NOMO-1 (cell line): ENCODE measurements at regions not wholly inside any gene's neighbourhood (a gene's known extent, or its start where the extent isn't known, plus 50 kb on each side); places are given as distances from the start of the nearest gene placed in this dataset.
"Not testable (repeated sequence)": the region's sequence is repeated elsewhere in the genome, so short reads cannot be mapped to it uniquely, and the experiment has no call there.

Source experiments
- DNase-seq, 2 experiments: peaks; one replicate each; lab custom pipeline; 2025; ENCODE audit not compliant: unreplicated experiment in 2 of 2; lab: John Stamatoyannopoulos, UW

- no peak for DNase-seq
Observed at GRCh38 chr9:80518441-80518840, 946.7 kb downstream of the TLE4 start.

- no peak for DNase-seq
Observed at GRCh38 chr9:80516679-80517078, 944.9 kb downstream of the TLE4 start.

DNA sequence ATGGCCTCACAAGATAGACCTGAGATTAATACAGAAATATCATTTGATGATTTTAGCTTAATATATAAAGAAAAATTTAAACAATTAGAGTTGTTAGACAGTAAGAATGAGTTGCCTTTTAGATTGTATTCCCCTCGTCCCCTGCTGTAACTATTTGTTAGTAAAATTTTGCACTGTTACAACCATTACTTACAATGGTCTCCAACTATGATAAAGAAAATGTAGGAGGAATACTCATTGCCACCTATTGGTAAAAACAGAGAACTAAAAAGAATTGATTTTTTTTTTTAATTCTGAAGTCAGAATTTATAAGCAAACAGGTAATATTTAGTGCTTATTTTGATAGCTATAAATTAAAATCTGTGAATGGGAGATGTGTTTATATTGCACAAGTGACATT lies 937.6 kb downstream of the TLE4 start:
- no peak for DNase-seq

DNA sequence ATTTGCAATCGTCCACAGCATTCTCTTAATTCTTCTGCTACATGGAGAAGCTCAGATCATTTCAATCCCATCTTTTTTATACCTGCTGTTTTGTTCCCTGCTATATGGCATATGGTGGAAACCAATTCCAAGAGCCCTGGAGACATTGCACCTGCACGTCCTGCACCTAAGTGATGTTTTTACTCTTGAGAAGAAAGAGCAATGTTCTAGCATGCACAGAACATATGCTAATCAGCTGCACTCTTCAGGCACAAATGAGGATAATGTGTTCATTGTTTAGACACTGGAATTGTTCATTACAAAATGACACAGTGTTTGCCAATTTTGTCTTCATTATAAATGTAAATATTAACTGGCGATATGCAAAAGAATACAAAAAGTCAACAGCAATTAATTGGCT lies 935.8 kb downstream of the TLE4 start:
- DNase-seq = no peak

- no peak for DNase-seq
Observed at GRCh38 chr9:80504601-80505230, 933.0 kb downstream of the TLE4 start.

GRCh38 chr9:80503671-80504281 lies 932.0 kb downstream of the TLE4 start:
- DNase-seq = no peak

GRCh38 chr9:80502306-80502705 lies 930.5 kb downstream of the TLE4 start:
- no peak for DNase-seq

GRCh38 chr9:80501635-80502034 lies 929.9 kb downstream of the TLE4 start:
- no peak for DNase-seq

GRCh38 chr9:80500300-80500699 lies 928.5 kb downstream of the TLE4 start:
- no peak for DNase-seq

- no peak for DNase-seq
Observed at GRCh38 chr9:80498001-80498555, 926.3 kb downstream of the TLE4 start.

DNA sequence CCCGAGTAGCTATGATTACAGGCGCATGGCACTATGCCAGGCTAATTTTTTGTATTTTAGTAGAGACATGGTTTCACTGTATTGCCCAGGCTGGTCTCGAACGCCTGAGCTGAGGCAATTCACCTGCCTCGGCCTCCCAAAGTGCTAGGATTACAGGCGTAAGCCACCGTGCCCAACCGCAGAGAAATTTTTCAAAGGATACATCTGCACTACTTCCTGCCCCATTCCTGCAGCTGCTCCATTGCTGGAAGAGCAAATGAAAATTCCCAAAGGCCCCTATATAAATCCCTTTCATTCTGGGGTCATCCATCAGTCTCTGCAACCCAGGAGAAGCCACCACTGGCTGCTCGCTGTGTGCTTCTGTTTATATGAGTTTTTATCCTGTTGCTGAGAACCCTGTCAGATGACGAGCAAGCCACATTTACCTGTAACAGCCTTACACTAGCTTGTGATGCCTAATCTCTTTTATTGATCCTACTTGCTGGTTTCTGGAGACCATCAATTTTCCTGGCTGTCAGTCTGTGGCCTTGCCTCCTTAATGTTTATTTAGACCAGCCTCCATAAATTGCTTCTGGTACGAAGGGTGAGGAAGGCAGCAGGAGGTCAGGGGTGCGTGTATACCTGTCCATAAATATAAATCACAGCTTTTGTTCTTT lies 925.3 kb downstream of the TLE4 start:
- DNase-seq = no peak

DNA sequence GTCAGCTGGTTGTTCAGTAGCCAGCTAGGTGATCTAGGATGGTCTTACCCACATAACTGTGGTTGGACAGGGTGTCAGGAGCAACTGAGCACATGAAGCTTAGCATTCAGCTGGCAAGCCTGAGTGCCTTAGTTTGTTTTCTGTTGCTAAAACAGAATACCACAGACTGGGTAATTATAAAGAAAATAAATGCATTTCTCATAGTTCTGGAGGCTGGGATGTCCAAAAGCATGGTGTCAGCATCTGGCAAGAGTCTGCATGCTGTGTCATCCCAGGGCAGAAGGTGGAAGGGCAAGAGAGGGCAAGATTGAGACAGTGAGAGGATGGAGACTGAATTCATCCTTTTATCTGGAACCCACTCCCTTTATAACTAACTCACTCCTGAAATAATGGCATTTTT lies 921.5 kb downstream of the TLE4 start:
- DNase-seq = no peak

DNA sequence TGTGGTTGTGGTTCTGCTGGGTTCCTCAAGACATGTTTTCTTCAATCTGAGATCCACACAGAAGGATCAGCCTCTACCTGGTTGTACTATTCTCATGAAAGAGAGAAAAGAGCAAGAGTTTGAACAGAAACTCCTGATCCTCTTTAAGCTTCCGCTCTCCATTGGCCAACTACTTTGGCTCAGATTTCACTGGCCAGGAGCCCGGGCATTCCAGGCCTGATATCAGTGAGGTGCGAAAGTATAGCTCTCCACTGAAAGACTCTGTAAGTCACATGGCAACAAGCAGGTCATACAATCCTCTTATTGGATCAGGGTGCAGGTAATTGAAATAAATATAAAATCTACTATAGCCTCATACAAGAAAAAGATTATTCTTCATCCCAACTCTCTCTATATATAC lies 920.5 kb downstream of the TLE4 start:
- DNase-seq = no peak

DNA sequence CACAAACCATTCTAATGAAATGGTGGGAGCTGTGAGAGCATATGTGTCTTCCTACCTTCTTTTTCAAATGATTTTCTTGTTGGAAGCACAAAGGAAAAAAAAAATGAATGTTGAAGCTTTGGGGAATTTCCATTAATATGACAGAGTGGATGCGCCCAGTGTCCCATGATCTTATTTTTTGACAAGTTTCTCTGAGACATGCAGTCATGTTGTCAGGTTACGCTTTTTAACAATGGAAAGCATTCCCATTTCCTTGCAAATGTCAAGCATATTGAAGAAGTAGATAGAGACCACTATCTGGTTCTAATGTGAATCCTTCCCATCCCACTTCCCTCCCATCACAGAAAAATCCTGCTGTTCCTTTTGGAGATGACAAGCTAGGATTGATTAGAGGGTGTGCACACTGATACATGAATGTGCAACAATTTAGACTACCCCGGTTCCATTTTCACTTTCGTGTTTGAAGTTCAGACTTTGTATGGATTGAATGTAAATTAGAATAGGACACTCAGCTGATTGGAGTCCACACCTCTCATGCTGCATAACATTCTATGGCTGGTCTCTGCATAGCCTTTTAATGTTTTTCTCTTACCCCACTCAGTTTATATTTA lies 919.4 kb downstream of the TLE4 start:
- no peak for DNase-seq

- no peak for DNase-seq
Observed at GRCh38 chr9:80489329-80489728, 917.6 kb downstream of the TLE4 start.

DNA sequence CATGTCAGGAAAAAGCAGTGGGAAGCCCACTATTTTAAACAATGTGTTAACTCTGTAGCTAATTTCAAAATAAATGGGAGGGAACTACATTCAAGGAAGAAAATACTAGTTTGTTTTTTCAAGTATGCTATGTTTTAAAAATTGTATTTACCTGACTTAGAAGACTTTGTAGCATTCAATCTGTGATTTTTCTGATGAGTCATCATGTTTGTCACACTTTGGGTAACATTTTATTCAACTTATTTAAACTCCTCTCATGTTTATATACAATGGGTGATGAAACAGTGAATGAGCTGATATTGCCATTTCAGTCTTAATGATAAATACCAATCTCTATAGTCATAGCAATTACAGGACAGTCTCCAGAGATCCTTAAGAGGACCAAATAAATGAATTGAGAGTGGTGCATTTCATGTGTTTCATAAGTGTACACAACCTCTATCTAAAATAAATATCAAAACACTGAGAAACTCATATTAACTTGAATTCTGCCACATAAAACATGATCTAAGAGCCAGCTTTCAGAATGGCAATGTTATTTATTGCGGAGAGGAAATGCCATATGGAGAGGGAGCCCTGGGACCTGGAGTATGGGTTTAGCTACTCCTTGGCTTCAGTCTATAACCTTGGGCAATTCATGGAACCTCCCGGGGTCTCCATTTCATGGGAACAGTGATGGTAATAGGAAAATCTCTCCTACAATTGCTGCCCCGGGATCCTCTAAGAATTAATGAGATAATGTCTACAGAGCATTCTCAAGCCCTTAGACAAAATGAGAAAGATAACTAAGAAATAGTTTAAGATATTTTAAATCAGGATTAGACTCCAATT lies 913.9 kb downstream of the TLE4 start:
- DNase-seq = no peak

- DNase-seq = not testable (repeated sequence)
Observed at GRCh38 chr9:80482251-80482650, 910.5 kb downstream of the TLE4 start.

GRCh38 chr9:80467632-80468031 lies 895.9 kb downstream of the TLE4 start:
- DNase-seq = no peak

GRCh38 chr9:80465556-80465955 lies 893.8 kb downstream of the TLE4 start:
- DNase-seq = no peak

DNA sequence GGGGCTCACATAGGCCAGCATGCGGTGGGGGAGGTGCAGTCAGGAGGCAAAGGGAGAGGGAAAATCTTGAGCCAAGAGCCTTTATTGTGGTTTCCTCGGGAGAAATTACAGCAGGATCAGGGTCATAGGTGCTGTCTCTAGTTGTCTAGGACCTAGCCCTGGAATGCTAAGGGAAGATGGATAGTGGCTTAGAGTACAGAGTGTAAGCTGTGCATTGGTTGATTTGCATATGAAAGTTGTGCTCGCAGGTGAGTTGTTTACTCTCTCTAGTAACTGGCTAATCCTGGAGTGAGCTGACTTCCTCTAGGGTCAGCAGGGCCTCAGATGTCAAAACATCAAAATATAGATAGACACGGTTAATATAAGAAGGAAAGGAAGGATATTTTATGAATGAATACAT lies 877.7 kb downstream of the TLE4 start:
- no peak for DNase-seq

DNA sequence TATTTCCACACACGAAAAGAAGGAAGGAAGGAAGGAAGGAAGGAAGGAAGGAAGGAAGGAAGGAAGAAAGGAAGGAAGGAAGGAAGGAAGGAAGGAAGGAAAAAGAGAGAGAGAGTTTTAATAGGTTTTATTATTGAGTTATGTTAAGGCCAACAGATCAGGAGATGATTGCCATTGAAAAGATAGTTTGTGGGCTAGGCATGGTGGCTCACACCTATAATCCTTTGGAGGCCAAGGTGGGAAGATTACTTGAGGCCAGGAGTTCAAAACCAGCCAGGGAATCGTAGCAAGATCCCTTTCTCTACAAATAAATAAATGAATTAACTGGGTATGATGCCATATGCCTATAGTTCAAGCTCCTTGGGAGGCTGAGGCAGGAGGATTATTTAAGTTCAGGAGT lies 877.2 kb downstream of the TLE4 start:
- no peak for DNase-seq
